GM18520 (cell line): ENCODE measurements at regions not wholly inside any gene's neighbourhood (a gene's known extent, or its start where the extent isn't known, plus 50 kb on each side); places are given as distances from the start of the nearest gene placed in this dataset.
A peak's percentile ranks its signal among the peaks of the same experiment; 100 is the strongest.

Source experiments
- ATAC-seq: cut with Tn5 transposase; IDR thresholded peaks from one replicate; pipeline ENCODE4 v1.9.1; 2021; ENCODE audit not compliant: unreplicated experiment

DNA sequence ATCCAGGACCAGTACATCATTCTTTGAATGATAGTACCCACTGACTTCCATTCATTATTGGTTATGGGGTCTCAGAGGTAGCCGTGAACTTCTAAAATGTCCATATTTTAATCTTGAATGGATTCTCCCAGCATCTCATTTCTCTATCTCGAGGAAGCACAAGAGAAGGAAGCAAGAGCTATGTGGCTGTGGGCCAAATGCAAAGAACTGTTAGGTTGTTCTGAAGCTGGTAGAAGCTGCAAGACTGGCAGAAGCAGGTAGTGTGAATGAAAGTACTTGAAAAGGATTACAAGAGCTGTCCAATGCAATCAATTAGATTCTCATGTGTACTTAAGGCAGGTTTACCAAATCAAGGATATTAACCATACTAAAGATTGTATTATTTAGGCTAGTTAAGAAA lies 1131.8 kb downstream of the GRIK2 start:
- no peak for ATAC-seq

DNA sequence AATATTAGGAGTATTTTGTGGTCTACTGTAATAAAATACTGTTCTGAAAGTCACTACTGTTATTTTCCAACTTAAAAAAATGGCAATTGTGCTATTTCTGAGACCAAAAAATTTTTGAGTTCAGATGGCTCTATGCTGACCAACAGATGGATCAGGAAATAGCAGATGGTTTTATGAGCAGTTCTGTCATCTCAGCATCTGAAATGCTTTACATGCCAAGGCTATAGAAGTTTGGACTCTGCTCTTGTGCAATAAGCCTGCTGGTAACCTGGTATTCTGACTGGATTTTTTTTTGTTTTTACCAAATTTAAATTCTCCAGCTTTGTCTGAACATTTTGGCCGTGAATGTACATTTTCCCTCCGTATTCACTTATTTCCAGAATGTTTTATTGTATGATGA lies 1127.5 kb downstream of the GRIK2 start:
- no peak for ATAC-seq

DNA sequence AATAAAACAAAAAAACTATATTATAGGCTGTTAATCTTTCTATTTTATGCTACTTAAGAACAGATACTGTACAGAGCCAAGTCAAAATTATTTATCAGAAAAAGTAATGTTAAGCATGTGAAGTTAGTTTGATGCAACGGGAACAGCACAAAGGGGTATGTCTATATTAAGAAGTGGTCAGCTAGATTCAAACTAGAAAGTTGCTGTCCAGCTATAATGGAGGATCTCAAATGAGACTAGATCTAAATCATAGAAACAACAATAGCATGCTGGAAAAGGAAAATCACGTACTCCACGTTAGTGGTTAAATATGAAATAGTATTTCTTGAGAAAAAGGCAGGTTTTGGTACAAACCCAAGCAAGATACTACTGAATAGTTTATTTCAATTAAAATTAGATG lies 1124.0 kb downstream of the GRIK2 start:
- no peak for ATAC-seq

DNA sequence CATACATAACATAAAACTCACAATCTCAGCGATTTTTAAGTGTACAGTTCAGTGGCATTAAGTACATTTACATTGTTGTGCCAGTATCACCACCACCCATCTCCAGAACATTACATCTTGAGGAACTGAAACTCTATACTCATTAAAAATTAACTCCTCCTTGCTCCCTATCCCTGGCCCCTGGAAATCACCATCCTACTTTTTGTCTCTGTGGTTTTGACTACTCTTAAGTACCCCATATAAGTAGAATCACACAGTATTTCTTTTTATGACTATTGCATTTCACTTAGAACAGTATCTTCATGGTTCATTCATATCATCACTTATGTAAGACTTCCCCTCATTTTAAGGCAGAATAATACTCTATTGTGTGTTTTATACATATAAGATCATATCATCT lies 1108.1 kb downstream of the GRIK2 start:
- peak; percentile 46 for ATAC-seq

DNA sequence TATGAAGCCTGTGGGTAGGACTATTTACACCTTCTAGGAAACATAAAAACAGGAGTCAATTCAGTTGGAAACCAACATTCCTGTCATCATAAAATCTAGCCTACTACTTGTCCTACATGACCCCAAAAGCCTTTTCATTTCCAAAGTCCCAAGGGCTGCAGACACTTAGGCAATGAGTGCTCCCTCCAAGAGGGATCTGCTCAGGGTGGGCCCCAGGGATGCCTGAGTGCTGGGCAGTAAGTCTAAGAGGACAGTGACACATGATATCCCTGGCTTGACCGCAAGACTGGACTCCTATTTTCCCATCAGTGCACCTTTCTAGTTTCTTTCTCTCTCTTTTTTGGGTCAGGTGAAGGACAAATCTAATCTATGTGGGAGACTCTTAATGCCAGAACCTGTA lies 1101.3 kb downstream of the GRIK2 start:
- ATAC-seq = no peak

DNA sequence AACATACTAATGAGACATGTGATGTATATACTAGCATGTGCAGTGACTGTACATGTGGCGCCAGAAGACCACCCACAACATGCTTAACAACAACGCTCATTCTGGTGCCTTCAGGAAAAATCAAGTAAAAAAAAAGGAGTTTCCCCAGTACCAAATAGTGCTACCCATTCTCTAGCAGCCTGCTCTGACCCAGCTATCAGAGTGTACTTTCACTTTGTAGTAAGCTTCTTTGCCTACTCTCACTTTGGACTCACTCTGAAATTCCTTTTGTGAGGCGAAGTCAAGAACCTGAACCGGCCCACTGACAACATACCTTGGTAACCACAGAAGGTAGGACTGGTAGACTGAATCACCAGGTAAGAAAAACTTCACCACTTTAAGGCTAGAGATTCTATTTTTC lies 1100.0 kb downstream of the GRIK2 start:
- ATAC-seq = no peak

DNA sequence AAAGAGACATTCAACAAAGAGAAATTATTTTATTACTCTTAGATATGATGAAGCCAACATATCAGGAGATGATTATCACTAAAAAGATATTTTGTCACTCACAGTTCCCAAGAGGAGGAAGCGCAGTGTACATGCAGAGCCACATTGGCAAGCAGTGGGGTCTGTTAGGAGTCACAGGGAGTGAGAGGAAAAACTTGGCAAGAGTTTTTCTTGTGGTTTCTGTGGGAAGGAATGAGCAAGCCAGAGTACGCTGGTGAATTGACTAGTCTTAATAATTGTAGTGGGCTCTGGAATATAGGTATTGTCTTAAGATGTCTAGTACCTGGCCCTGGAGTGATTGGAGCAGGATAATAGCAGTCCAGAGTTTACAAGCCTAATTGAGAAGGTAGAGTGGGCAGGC lies 1095.2 kb downstream of the GRIK2 start:
- no peak for ATAC-seq

DNA sequence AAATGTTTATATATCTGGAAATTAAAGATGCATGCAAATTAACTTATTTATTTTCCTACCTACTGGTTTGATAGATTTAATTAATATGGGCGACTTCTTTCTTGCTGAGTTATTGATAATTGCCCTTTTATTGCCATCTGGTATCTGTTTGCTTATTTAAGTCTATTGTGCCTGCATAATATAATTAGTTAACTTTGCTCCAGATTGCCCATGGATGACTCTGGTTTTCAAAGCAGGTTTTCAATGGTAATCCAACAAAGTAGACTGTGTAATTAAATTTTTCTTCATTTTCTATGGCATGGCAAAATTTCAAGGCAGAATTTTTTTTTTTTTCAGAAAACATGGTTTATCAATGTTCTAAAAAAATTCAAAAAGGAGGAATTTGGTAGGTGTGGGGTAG lies 1092.0 kb downstream of the GRIK2 start:
- ATAC-seq = no peak

DNA sequence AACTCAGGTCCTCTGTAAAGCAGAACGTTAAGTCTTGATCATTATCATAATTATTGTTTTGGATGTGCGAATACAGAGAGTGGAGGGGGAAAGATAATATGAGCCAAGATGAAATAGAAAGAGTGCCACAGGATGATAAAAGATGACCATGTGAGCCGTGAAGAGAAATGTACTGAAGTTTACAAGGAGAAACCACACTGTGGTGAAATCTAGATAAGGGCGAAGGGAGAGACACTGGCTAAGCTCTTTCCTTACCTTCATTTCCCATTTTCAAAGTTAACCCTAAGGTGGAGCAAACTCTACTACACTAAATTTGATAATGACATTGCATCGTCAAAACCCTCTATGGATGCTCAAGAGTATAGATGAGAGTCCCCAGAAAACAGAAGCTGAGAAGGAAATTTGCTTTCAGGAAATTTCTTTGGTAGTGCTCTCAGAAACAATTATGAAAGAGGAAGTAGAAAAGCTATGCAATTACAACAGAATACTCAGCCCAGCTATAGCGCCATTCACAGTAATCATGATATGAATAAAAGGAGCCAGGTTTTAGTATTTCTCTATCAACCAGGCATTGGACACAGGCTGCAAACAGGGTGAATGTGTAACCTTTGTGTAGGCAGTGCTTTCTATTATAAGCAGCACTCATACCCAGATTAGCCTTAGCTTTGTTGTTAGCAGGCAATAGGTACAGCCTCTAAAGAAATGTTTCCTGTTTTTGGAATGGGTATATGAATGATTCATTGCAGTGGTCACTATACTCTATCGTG lies 1080.7 kb downstream of the GRIK2 start:
- no peak for ATAC-seq

DNA sequence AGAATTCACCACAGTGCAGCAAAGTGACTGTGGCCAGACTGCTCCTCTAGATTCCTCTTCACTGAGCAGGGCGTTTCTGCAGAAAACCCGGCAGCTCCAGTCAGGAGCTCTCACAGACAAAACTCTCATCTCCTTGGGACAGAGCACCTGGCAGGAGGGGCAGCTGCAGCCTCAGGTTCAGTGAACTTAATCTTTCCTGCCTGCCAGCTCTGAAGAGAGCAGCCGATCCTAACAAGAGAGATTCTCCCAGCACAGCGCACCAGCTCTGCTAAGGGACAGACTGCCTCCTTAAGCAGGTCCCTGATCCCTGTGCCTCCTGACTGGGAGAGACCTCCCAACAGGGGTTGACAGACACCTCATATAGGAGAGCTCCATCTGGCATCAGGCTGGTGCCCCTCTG lies 1065.5 kb downstream of the GRIK2 start:
- no peak for ATAC-seq

DNA sequence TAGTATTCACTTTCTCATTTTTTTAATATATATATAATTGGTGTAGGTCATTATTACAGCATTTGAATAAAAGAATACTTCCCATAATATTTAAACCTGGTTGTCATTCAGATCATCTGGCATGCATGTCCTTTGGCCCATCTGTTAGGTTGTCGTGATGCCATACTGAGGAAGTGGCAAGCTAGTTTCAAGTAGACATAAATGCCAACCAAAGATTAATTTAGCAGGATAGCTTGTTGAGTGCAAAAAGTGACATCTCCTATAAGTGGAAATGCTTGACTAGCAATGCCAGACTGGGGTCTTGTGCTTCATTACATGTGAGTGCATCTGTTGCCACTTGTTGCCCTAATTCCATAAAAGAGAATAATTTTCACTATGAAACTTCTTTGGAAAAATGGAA lies 1044.7 kb downstream of the GRIK2 start:
- ATAC-seq = no peak

DNA sequence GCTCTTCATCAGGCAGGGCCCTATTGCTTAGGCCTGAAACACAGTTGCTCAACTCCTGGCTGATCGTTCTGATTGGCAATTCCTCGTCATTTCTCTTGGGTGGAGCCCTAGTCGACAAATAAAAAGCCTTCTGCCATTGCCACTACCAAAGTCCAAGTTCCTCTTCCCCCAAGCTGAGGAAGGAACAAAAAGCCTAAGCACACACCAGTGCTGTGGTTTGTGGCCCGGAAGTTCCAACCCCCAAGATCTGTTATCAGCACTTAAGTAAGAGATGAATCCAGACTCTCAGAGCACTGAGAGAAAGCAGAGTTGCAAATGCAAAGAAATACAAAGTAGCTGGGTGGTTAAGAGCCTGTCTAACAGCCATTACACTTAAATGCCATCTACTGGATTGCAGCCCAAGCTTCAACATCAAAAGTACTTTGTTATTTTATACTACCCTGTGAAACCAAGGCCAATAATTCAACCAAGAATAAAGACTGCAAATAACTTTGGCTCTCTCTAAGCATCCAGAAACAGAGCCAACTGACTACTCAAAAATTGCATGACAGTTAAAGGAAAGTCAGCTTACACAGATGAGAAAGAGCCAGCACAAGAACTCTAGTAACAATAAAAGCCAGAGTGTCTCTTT lies 1024.0 kb downstream of the GRIK2 start:
- ATAC-seq = no peak

DNA sequence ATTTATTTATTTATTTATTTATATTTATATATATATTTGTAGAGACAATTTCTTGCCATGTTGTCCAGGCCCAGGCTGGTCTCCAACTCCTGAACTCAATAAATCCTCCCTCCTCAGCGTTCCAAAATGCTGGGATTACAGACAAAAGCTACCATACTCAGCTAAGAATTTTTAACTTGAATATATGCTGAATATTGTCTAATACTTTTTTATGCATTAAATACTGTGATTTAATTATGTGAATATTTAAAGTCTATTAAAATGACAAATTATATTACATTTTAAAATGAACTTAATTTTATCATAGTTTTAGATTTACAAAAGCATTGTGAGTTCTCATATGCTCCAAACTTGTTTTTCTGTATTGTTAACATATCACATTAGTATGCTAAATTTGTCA lies 1022.4 kb downstream of the GRIK2 start:
- ATAC-seq = no peak

DNA sequence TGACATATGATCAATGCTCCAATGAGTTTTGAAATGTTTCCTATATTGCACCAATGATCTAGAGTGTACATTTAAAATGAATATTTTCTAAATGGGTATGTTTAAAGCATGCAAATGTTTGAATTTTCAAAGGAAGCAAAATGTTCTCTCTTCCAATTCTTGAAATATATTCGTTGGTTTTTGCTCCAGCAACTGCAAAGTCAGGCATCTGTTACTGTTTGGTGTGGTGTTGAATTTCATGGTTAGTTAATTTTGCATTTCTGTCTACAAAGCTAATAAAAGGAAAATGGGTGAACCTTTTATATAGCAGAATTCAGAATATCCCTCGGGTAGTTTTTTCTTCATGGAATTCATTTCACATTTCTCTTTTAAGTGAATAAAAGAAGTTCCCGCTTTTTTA lies 1018.3 kb downstream of the GRIK2 start:
- no peak for ATAC-seq

DNA sequence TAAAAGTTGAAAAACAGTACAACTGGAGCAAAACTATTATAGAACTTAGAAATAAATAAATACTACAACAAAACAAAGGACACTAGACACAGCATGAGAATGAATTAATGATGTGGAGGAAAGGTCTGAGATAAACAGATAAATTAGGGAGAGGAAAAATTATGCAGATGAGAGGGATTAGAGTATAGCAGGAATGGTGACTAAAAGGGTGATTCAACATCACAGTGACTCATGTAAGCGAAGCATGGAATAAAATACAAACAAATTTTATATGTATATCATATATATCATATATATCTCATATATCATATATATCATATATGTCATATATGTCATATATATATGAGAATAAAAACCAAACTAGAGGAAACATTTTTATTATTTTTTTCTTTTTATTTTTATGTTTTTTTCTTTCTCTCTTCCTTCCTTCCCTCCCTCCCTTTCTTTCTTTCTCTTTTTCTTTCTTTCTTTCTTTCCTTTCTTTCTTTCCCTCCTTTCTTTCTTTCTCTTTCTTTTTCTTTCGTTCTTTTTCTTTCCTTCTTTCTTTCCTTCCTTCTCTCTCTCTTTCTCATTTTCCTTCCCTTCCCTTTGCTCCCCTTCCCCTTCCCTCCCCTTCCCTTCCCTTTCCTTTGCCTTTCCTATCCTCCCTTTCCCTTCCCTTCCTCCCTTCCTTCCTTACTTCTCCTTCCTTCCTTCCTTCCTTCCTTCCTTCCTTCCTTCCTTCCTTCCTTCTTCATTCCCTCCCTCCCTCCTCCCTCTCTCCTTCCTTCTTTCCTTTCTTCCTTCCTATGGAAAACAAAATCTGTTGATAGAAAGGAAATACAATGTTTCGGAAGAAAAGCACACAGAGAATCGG lies 1014.6 kb downstream of the GRIK2 start:
- no peak for ATAC-seq

DNA sequence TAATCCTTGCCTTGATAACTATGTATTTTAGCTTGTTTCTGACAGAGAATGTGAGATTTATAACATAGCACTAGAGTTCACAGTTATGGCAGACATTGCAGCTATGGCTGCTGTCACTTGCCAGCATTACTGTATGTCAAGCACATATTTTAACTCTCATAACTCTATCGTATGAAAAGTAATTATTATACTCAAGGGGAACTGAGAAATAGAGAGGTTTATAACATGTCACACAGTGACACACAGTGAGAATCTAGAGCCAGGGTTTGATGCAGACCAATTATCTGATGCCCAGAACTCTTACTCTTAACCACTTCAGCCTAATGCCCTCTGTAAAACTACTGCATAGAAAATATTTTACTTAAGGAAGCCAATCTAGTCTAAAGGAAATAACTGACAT lies 1012.4 kb downstream of the GRIK2 start:
- no peak for ATAC-seq

DNA sequence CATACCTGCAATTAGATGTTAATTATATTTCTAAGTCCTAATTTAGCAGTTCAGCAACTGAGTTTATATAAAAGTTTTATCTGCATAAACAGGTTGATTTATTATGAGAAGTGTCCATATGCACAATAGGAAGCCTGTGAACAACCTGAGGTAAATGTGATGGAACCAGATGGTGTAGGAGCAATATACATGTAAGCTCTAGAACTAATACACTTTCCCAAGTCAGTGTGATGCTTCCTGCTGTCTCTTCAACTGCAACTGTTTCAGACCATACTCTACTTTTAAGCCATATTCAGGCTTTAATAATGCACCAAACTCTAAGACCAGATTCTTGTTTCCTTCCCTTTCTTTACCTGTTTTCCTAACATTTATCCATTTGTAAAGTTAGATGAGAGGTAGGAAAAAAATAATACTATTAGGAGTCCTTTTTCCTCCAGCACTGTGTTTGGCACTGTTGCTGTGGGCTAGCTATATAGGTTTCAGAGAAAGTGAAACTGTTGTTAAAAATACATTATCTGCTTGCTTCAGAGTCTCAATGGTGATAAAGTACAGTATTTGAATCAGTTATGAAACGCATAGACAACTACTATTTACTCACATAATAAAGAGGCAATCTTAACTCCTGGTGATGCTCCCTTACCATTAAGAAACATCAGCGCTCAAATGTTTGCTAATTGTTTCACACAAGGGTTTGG lies 1009.3 kb downstream of the GRIK2 start:
- no peak for ATAC-seq

DNA sequence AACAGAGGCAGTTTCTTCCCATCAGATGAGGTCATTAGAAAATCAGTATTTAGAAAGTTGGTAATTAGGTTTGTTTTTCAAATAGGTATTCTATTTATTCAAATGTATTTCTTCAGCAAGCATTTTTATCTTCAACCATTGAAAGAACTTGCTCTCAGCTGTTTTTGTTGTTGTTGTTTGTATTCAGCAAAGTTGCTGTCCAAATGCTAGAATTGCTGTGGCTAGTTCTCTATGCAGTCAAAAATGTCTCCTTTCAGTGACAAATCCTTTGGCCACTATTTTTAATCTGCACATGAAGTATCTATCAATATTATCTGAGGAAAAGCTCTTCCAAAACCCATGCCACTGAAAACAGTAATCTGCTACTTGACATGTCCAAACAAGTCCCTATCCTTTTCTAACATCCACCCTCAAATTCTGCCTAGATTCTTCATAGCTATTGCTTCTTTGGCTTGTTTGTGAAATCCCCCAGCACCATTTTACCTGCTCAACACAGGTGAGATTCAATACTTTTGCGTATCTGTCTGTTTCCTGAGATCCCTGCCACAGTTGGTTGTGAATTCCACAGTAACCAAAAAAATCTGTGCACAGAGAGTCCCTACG lies 1005.4 kb downstream of the GRIK2 start:
- no peak for ATAC-seq

DNA sequence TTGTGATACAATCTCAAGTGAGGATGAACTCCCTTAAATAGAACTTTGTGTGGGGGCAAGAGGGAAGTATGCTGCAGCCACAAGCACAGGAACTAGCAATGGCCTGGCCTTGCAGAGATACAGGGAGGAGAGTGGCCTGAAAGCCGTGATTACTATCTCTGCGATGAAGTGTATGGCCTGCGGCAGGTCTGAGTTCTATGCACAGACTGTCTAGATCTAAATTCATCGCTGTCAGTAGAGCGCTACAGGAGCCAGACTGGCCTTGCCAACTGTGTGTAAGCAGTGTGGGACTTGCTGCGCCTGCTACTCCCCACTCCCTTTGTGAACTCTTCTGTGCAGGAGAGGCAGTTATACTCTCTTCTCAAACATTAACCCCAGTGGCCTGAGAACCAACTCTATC lies 997.0 kb downstream of the GRIK2 start:
- ATAC-seq = no peak

DNA sequence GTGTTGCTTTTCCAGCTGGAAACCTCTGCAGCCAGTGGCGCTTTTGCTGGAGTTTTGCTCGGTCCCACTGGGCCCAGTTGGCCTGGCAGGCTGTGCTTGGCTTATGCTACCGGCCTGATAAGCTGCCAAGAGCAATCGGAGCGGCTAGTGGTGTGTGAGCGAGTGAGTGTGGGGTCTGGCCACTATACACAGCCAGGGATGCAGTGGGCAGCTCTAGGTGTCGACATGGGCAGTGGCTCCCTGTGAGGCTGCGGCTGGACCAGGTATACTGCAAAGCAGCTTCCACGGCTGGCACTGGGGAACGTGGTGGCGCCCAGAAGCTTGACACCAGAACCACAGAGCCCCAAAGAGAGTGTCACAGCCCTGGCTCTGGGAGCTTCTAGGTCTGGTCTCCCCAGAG lies 996.5 kb downstream of the GRIK2 start:
- ATAC-seq = no peak
